Mammary epithelial cell (primary cell): ENCODE measurements at regions not wholly inside any gene's neighbourhood (a gene's known extent, or its start where the extent isn't known, plus 50 kb on each side); places are given as distances from the start of the nearest gene placed in this dataset.

Experiments
- EZH2 ChIP-seq: IDR thresholded peaks from 2 replicates; pipeline ENCODE4 v1.6.1; 2012; ENCODE audit warnings: low read length, inconsistent platforms, borderline replicate concordance
- TF ChIP-seq, protein P1 (sequence below), 2 donors: IDR thresholded peaks in 1 of 2; conservative IDR thresholded peaks in 1 of 2; 2 replicates each; pipeline ENCODE4 v1.5.1; 2011 to 2012; ENCODE audit warnings: inconsistent platforms in 2 of 2, low read length in 2 of 2, mild to moderate bottlenecking in 2 of 2, control low read depth in 1 of 2, low read depth in 1 of 2; ENCODE audit not compliant: insufficient read depth in 1 of 2; ENCODE audit errors: extremely low read depth in 1 of 2

DNA sequence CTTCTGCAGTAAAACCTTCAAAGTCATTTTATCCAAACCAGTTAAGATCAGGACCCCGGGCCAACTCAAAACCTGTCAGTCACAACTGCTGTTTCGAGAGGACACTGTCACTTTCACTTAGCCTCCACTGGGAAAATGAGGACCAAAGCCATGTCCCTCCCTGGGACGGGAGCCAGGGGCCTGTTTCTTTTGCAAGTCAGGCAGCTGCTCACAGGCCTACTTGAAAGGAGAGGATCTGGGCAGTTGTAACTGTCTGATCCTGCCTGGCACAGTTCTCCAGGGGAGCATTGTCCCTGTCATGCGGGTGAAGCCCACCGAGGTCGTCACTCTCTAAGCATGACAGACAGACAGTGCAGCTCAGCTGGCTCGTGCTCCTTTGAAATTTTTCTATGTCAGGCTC, 276.2 kb downstream of the NPIPA8 start:
- TF ChIP-seq, protein P1, sequence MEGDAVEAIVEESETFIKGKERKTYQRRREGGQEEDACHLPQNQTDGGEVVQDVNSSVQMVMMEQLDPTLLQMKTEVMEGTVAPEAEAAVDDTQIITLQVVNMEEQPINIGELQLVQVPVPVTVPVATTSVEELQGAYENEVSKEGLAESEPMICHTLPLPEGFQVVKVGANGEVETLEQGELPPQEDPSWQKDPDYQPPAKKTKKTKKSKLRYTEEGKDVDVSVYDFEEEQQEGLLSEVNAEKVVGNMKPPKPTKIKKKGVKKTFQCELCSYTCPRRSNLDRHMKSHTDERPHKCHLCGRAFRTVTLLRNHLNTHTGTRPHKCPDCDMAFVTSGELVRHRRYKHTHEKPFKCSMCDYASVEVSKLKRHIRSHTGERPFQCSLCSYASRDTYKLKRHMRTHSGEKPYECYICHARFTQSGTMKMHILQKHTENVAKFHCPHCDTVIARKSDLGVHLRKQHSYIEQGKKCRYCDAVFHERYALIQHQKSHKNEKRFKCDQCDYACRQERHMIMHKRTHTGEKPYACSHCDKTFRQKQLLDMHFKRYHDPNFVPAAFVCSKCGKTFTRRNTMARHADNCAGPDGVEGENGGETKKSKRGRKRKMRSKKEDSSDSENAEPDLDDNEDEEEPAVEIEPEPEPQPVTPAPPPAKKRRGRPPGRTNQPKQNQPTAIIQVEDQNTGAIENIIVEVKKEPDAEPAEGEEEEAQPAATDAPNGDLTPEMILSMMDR (conservative IDR thresholded peaks at IDR 0.05 in 1 of 2, IDR thresholded peaks at IDR 0.05 in 1 of 2; ENCODE audit: extremely low read depth in 1 of 2, insufficient read depth in 1 of 2, low read depth in 1 of 2, low read length in 2 of 2), result no peak
- no peak for TF ChIP-seq EZH2
